ENCODE measurements at regions not wholly inside any gene's neighbourhood (a gene's known extent, or its start where the extent isn't known, plus 50 kb on each side); places are given as distances from the start of the nearest gene placed in this dataset.
A peak's percentile ranks its signal among the peaks of the same experiment; 100 is the strongest.

DNA sequence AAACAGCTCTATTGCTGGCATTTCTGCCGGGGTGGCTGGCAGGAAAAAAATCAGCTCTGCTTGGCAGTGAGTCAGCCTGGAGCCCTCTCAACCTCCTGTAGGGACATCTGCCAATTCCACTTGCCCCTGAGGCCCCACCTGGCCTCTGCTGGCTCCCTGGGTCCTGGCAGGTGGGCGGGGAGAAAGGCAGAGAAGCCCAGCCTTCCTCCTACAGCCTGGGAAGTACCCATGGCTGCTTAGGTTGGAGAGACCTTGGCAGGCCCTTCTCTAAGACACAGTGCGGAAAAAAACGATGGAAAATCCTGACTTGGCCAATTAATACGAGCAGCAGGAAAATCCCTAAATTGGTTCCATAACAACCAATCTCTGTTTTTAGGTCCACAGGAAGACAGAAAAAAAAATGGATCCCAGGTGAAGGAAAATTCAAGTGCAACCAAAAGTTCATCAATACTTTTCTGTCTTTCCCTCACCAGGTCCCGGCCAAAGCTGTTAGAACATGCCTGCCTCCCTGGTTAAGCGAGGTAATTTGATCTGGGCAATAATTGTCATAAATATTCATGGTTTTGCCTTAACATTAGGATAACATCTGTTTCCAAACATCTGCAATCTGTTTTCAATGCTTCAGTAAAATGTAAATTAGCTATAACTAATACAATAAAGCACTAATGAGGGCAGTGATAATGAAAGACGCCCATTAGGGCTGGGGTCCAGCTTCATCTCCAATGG lies 245.9 kb downstream of the TFCP2L1 start:
- TF ChIP-seq NFIC (IDR thresholded peaks at IDR 0.05) (0 out of 2 replicates have a peak, but pooled peaks have one; percentile 18), TEAD4 (IDR thresholded peaks at IDR 0.05) (no peak)

DNA sequence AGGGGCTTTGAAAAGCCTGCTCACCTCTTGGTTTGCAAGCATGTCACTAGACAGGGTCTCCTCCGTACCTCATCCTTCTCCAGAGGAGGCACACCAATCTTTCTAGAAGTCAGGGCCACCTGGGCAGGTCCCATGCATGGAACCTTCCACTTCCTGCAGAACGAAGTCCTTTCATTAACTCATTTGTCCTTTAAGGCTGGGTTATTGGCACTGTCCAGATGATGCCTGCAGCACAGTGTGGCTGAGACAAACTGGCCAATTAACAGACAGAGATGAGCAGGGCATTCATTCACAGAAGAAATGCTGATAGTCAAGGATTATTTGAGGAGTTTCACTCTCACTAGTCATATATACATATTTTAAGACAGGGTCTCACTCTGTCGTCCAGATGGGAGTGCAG lies 245.3 kb downstream of the TFCP2L1 start:
- TF ChIP-seq ZBTB7A (IDR thresholded peaks at IDR 0.05; ENCODE audit: low read depth) (no peak), USF1 (IDR thresholded peaks at IDR 0.05) (no peak), CREB1 (IDR thresholded peaks at IDR 0.05; ENCODE audit: low read depth) (no peak), TCF12 (IDR thresholded peaks at IDR 0.05; ENCODE audit: low read depth) (no peak), RAD21 (IDR thresholded peaks at IDR 0.05; ENCODE audit: low read depth) (no peak), NFIC (IDR thresholded peaks at IDR 0.05) (no peak), TEAD4 (IDR thresholded peaks at IDR 0.05) (no peak)

DNA sequence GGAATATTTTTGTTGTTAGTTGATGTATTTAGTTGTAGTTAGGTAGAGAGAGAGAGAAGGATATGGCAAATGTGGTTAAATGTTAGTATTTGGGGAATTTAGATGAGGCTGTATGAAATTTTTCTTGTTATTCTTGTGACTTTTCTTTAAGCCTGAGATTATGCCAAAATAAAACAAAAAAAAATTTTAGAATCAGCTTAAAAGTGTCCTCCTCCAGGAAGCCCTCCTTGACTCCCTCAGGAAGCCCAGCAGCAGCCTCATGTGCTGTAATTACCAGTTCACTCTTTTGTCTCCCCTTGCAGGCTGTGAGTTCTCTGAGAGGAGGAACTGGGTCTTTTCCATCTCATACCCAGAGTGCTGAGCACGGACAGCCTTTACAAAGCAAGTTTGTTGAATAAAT lies 243.5 kb downstream of the TFCP2L1 start:
- TF ChIP-seq TCF12 (IDR thresholded peaks at IDR 0.05; ENCODE audit: low read depth) (no peak), TEAD4 (IDR thresholded peaks at IDR 0.05) (no peak), TAF1 (IDR thresholded peaks at IDR 0.05; ENCODE audit: low read depth) (no peak), CEBPB (IDR thresholded peaks at IDR 0.05) (no peak), CREB1 (IDR thresholded peaks at IDR 0.05; ENCODE audit: low read depth) (no peak), EGR1 (IDR thresholded peaks at IDR 0.05) (no peak), FOXM1 (IDR thresholded peaks at IDR 0.05; ENCODE audit: borderline replicate concordance, low read depth) (no peak), NFIC (IDR thresholded peaks at IDR 0.05) (no peak), USF1 (IDR thresholded peaks at IDR 0.05) (no peak), ZBTB7A (IDR thresholded peaks at IDR 0.05; ENCODE audit: low read depth) (no peak), YY1 (IDR thresholded peaks at IDR 0.05; ENCODE audit: low read depth) (no peak), RAD21 (IDR thresholded peaks at IDR 0.05; ENCODE audit: low read depth) (no peak), EP300 (IDR thresholded peaks at IDR 0.05; ENCODE audit: borderline replicate concordance) (no peak)
- TF ChIP-seq, protein P1, sequence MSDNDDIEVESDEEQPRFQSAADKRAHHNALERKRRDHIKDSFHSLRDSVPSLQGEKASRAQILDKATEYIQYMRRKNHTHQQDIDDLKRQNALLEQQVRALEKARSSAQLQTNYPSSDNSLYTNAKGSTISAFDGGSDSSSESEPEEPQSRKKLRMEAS (IDR thresholded peaks at IDR 0.05), result no peak
- TF ChIP-seq, protein P2, sequence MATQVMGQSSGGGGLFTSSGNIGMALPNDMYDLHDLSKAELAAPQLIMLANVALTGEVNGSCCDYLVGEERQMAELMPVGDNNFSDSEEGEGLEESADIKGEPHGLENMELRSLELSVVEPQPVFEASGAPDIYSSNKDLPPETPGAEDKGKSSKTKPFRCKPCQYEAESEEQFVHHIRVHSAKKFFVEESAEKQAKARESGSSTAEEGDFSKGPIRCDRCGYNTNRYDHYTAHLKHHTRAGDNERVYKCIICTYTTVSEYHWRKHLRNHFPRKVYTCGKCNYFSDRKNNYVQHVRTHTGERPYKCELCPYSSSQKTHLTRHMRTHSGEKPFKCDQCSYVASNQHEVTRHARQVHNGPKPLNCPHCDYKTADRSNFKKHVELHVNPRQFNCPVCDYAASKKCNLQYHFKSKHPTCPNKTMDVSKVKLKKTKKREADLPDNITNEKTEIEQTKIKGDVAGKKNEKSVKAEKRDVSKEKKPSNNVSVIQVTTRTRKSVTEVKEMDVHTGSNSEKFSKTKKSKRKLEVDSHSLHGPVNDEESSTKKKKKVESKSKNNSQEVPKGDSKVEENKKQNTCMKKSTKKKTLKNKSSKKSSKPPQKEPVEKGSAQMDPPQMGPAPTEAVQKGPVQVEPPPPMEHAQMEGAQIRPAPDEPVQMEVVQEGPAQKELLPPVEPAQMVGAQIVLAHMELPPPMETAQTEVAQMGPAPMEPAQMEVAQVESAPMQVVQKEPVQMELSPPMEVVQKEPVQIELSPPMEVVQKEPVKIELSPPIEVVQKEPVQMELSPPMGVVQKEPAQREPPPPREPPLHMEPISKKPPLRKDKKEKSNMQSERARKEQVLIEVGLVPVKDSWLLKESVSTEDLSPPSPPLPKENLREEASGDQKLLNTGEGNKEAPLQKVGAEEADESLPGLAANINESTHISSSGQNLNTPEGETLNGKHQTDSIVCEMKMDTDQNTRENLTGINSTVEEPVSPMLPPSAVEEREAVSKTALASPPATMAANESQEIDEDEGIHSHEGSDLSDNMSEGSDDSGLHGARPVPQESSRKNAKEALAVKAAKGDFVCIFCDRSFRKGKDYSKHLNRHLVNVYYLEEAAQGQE (IDR thresholded peaks at IDR 0.05; ENCODE audit: low read depth), result no peak

DNA sequence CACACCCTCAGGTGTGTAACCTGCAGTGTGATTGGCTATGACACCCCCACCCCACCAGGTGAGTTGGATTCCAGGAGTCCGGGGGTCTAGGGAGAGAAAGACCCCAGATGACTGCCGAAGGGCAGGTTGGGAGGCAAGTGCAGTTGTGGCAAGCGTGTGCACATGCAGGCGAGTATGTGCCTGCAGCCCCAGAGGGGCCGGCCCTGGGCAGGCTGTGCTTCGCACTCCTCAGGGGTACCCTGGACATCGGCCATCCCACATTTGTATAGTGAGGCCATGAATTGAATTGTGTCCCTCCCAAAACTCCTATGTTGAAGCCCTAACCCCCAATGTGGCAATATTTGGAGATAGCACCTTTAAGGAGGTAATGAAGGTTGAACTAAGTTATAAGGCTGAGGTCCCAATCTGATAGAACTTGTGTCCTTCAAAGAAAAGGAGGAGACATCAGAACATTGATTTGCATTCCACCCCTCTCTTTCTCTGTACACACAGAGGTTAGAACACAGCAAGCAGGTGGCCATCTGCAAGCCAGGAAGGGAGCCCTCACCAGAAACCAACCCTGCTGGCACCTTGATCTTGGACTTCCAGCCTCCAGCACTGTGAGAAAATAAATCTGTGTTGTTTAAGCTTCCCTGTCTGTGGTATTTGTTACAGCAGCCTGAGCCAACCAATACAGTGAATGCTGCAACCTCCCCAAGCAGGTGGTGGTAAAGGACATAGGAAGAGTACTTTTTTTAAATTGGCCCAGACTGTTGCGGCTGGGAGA lies 241.8 kb downstream of the TFCP2L1 start:
- no peak for TF ChIP-seq TAF1 (IDR thresholded peaks at IDR 0.05; ENCODE audit: low read depth)
- no peak for TF ChIP-seq EGR1 (IDR thresholded peaks at IDR 0.05)
- TF ChIP-seq FOXM1 (IDR thresholded peaks at IDR 0.05; ENCODE audit: borderline replicate concordance, low read depth), result no peak
- no peak for TF ChIP-seq YY1 (IDR thresholded peaks at IDR 0.05; ENCODE audit: low read depth)
- TF ChIP-seq USF1 (IDR thresholded peaks at IDR 0.05), result no peak
- no peak for TF ChIP-seq NFIC (IDR thresholded peaks at IDR 0.05)
- no peak for TF ChIP-seq TEAD4 (IDR thresholded peaks at IDR 0.05)
- TF ChIP-seq TCF12 (IDR thresholded peaks at IDR 0.05; ENCODE audit: low read depth), result no peak
- no peak for TF ChIP-seq CREB1 (IDR thresholded peaks at IDR 0.05; ENCODE audit: low read depth)
- no peak for TF ChIP-seq EP300 (IDR thresholded peaks at IDR 0.05; ENCODE audit: borderline replicate concordance)
- TF ChIP-seq, protein P2 (IDR thresholded peaks at IDR 0.05; ENCODE audit: low read depth), result no peak
- no peak for TF ChIP-seq RAD21 (IDR thresholded peaks at IDR 0.05; ENCODE audit: low read depth)
- TF ChIP-seq, protein P1 (IDR thresholded peaks at IDR 0.05), result no peak
- TF ChIP-seq ZBTB7A (IDR thresholded peaks at IDR 0.05; ENCODE audit: low read depth), result no peak
- TF ChIP-seq CEBPB (IDR thresholded peaks at IDR 0.05), result no peak

DNA sequence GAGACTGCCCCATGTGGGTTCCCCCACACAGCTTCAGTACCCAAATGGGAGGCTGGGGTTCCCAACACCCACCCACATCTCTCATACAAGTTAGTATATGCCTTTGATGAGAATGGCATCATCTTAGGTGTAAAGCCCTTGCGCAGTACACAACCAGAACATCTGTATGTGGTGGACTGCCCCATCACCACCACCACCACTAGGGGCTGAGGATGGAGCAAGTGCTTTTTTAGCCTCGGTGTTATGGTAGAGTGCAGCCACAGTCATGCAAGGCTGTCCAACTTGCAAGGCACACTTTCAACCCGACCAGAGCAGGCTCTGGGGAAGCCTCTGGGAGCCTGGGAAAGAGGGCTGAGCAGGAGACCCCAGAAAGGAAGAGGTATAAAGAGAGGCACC lies 241.2 kb downstream of the TFCP2L1 start:
- TF ChIP-seq, protein P1 (IDR thresholded peaks at IDR 0.05), result no peak
- TF ChIP-seq FOXM1 (IDR thresholded peaks at IDR 0.05; ENCODE audit: borderline replicate concordance, low read depth), result no peak
- TF ChIP-seq EGR1 (IDR thresholded peaks at IDR 0.05), result no peak
- TF ChIP-seq TAF1 (IDR thresholded peaks at IDR 0.05; ENCODE audit: low read depth), result no peak
- TF ChIP-seq RAD21 (IDR thresholded peaks at IDR 0.05; ENCODE audit: low read depth), result no peak
- no peak for TF ChIP-seq CREB1 (IDR thresholded peaks at IDR 0.05; ENCODE audit: low read depth)
- no peak for TF ChIP-seq CEBPB (IDR thresholded peaks at IDR 0.05)
- TF ChIP-seq EP300 (IDR thresholded peaks at IDR 0.05; ENCODE audit: borderline replicate concordance), result no peak
